HG03565 (cell line): ENCODE measurements at regions not wholly inside any gene's neighbourhood (a gene's known extent, or its start where the extent isn't known, plus 50 kb on each side); places are given as distances from the start of the nearest gene placed in this dataset.

Experiments used
- ATAC-seq: cut with Tn5 transposase; IDR thresholded peaks from one replicate; pipeline ENCODE4 v1.9.1; 2021; ENCODE audit warnings: mild to moderate bottlenecking, moderate library complexity; ENCODE audit not compliant: unreplicated experiment

DNA sequence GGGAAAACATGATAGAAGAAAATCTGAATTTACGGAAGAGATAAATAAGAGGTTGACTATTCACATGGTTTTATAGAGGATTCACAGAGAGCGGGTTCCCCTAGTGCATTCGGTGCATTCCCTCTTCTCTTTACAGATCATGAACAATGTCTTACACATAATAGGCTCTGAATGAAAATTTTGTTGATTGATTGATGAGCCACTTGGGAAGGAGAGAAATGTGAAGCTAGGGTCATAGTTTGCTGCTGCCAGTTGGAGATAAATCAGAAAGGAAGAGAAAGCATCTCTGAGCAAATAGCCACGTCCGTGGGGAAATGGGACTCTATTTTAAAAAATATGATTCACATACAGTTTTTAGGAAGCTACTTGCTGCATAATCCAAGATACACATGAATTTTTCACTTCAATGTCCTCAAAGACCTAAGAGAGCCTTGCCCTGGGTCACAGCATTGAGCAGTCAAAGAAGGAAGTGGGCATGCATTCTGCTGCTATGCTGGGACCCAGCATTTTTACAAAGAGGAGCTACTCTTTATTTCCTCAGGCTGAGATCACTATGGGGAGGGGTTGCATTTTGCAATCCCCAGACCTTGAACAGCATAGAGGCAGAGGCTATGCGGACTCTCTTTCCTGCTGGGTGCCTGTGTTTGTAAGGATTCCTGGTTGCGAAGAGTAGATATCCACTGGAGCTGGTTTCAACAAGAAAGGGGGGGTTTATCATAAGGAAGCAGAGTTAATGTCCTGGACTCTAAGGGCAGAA is 395.3 kb downstream of the TSN start:
- no peak for ATAC-seq

DNA sequence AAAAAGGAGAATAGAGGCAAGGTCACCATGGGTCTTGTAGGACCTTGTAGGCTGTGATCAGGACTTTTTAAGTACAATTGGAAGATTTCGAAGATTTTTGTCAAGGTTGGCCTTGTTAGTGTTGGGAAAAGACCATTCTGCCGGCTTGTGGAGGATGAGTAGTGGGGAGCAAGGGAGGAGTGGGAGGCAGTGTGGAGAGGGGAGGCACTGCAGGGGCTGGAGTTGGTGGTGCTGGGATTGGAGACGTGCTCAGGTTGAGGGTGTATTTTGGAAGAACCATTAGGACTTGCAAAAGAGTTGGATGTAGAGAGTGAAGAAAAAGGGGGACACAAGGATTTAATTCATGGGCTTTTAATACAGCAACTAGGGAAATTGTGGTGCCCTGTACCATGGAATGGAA is 397.1 kb downstream of the TSN start:
- no peak for ATAC-seq

DNA sequence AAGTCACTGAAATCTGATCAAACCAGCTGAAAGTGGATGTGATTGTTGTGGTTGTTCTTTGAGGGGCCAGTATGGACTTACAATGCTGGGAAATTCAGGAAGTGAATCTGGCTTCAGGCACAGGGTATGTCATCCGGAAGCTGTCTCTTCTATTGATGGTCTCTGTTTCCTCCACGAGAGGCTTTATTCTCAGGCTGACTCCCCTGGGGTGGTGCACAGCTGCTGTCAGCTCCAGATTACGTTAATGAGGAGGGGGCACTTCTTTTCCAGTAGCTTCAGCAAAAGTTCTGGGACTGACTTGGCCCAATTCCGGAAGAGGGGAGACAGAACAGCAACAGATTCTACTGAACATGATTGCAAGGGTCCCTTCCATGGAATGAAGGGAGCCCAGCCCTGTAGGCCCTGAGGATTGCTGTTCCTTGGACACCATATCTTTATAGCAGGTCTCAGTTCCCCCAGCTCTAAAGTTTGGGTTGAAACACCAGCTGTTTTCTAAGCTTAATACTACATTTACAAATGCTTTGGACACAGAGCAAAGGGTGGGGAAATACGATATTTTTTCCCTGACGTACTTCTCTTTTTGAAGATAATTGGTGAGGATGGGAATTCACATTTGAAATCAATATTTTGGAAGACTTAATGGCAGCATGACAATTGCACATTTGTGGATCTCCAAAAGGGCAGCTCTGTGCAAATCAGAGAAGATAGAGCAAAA is 400.9 kb downstream of the TSN start:
- no peak for ATAC-seq

DNA sequence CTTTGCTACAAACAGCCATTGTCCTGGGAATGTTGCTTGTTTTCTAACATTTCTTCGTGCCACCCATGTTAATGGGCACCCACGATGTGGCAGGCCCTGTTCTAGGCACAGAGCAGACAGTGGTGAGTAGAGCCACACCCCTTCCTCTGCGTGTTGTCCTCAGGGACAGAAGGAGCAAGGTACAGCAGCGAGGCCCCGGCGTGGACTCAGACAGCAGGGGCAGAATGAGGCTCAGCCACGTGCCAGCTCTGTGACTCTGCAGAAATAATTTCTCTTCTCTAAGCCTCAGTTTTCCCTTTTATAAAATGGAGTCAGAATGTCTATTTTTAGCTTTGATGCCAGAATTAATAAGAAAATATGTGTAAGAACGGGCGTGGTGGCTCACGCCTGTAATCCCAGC is 401.7 kb downstream of the TSN start:
- no peak for ATAC-seq

DNA sequence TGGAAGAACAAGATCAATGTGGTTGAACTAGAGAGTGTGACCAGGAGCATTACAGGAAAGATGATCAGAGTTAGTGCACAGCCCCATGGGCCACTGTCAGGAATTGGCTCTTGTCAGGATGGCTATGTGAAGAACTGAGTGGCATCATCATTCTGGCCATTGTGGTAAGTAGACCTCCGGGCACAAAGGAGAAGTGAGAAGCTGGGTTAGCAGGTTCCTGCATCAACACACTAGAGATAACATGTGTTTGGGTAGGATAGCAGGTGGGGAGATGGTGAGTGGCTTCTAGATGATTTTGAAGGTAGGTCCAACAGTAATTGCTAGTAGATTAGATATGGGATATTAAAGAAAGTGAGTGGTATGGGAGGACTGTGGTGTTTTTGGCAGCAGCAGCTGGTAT is 408.2 kb downstream of the TSN start:
- ATAC-seq, result no peak

DNA sequence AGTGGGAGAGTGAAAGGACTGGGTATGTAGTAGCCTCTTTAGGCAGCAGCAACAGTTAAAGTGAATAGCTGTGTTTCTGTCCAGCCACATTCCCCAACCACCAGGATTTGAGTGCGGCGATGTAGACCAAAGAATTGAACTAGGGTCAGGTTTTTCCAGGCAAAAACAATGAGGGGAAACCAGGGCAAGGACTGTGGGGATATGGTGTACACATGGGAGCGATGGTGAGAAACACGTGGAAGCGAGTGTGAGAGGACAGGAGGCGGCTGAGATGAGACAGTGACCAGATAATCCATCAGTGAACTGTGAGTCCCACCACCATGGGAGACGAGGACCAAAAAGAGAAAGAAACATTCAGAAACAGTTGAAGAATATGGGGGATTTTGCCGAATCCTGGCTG is 409.5 kb downstream of the TSN start:
- ATAC-seq, result no peak

DNA sequence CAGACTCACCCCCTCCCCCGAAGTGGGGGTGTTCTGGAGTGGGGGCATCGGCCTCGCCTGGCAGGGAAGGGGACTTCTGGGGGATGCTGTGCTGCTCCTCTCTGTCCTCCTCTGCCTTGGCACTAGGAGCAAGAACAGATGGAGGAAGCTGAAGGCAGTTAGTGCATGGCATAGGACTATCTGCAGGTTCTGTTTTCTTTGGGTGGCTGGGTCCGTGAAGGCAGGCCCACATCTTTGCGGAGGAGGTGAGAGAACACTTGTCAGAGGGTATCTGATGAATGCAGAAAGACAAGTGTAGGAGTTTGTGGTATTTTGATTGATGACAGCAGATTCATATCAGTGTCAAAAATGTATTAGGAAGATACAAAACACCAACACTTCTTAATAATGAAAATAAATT is 411.4 kb downstream of the TSN start:
- no peak for ATAC-seq

DNA sequence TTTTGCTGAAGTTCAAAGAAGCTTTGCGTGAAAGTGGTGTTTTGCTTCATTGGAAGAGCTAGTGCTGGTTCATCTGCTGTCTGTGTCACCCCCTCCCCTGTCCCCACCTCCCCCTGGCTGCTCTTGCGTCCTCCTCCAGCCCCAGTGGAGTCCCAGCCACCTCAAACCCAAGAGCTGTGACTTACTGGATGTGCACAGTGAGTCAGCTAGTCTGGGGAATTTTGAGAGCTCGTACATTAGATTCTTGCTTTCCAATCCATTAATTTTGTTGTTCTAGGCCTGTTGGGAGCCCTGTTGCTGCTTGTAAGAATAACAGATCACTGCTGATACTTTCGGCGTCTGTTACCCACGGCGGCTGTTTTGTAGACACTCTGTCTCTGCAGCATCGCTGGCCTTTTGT is 412.1 kb downstream of the TSN start:
- ATAC-seq, result no peak

DNA sequence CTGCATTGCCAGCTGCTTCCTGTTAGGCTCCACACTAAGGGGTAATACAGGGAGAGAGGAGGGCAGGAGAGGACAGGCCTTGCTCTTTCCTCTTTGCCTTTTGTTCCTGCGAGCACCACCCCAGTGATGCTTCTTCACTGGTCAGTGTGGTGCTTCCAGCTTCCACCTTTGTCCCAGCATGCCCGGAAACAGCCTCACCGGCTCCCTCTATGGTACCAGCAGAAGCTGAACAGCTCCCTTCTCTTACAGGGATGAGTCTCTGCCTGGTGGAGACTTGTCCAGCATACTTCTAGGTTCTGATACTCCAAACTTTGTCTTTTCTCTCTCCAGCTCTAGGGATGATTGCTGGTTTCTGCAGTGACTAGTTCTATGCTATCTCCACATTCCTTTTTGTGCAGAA is 413.3 kb downstream of the TSN start:
- no peak for ATAC-seq

DNA sequence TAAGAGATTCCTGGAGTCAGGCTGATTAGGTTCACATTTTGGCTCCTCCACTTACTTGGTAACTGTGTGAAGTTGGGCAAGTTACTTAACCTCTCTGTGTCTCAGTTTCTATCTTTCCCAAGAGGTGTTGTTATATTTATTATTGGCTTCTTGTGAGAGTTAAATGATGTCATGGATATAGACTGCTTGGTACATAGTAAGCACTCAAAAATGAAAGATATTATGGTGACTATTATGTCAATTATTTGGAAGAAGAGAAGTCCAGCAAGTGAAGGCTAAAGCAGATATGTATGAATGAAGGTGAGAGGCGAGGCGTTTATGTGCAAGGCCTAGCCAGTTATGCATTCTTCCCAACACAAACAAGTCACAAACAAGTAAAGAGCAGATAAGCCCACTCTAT is 417.4 kb downstream of the TSN start:
- ATAC-seq, result no peak

DNA sequence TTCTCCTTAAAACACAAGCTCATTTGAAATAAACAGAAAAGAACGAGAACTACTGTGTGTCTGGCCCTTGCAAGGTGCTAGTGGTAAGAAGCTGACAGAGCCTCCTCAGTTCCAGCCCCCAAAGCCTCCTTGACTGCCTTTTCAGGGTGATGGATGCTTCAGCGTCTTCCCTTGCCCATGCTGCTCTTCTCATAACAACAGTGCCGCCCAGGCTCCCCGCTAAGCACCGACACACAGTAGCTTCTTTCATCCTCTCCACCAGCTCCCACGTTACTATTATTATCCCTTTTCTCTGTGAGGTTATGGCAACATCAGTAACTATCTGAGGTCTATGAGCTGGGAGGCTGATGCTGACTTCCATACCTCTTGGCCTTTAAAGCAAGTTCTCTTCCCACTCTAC is 418.6 kb downstream of the TSN start:
- no peak for ATAC-seq

DNA sequence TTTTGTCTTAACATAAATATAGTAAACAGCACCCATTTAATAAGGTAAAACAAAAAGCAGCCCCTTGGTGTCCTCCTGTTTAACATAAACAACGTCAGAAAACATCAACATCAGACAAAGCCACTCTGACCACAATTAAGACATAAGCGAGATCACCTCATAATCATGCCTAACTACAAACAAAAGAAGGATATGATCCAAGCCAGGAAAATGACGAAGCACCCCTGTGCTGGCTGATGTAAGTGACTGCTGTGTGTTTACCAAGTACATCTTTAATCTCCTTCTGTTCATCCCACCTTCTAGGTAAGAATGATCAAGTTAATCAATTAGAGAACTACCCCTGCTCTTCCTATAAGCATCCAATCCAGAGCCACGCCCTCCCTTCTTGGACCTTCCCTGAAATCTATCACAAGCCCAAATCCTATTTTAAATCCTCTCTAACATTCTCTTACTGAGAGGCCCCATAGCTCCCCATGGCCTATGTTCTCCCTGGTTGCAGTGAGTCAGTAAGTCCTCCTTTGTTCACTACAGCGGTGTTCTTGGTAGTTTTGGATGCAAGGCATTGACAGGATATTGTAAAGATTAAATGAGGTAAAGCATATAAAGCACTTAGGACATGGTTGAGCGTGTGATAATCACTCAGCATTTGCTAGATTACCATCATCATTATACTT is 424.2 kb downstream of the TSN start:
- no peak for ATAC-seq

DNA sequence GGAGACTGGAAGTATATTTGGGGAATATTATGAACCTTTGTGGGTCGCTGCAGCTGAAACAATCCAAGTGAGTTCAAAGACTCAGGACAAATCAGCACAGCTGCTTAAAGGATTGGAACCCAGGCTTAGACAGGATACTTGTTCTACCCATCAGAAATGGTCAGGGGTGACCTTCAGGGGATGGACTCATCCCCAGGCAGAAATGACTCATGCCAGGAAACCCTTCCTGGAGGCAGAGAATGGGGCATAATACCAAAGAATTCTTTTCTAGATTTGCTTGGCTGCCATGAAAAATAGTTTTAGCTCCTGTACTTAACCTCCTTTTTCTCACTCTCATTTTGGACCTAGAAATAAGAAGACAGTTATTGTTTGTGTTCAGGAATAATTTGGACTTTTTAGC is 425.5 kb downstream of the TSN start:
- no peak for ATAC-seq

DNA sequence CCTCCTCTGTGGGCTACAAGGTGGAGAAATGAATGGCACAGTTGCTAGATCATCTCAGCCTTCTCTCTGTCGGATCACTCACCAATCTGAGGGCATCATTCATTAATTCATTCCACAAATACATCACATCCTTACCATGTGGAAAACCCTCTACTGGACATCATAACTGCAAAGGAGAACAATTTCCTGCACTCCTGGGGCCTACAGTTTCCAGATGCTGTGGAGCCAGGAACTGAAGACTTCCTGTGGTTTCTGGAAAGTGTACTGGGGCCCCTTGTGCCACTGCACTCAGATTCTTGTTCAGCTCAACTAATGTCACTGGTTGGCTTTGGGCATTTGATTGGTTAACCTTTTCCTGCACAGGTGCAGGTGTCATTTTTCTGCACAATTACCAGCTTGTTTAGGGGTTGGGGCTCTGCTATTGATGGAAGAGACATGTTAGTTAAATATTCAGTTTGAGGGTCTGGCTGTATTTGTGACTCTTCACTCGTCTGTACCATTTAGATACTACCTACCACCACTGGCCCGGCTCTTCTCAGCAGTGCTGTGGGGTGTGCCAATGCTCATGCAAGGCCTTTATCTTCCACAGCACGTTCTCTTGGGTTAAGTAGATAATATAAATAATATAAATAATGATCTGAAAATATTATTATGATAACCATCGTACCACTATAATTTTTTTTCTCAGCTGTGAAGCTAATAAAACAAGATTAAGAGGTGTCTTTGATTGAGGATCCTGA is 427.3 kb downstream of the TSN start:
- ATAC-seq, result no peak

DNA sequence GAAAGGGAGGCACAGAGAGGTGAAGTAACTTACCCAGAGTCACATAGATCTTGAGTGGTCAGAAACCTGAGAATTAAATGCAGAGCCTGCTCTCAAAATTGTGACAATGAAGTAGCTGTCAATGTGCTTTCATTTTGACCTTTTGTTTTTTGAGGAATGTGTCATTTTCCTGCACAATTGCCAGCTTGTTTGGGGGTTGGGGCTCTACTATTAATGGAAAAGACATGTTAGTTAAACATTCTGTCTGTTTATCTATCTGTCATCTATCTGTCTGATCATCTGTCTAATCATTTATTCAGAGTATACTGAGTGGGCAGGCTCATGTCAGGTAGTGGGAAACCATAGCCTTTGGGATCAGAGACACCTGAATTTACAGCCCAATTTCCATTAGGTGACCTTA is 428.4 kb downstream of the TSN start:
- no peak for ATAC-seq

DNA sequence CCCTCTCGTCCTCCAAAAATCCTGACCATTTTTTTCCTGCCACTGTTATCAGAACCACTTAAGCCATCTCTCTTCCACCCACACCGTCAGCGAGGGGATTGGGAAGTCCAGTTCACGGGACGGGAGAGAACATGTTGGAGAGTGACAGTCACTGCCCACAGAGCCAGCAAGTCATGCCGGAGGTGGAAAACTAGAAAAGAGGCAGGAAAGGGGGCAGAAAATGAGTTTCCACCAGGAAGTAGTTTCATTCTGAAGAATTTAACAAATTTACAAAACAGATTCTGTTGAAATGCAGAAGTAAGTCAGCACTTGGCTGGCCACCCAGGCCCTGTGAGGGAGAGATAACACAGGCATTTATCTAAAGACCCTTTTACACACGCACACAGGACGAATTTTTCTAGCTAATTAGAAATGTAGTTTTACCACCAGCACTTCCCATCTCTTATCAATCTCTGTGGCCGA is 431.3 kb downstream of the TSN start:
- ATAC-seq, result no peak

DNA sequence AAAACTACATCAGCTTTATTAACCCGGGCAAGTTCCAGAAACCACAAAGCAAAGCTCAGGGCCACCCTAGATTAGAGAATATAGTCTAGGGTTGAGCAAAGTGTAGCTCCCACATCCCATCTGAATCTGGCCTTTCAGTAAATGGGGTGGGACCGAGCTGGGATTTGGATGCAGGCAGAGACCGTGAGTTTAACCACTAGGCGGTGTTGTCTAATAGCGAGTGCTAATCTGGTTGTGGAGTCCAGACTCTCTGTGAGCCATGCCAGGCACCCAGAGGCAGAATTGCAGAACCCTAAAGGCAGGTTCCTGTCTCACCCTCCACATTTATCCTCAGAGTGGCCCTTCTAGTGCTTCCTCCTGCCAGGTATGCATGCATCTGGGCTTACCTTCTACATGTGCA is 435.9 kb downstream of the TSN start:
- ATAC-seq, result no peak

DNA sequence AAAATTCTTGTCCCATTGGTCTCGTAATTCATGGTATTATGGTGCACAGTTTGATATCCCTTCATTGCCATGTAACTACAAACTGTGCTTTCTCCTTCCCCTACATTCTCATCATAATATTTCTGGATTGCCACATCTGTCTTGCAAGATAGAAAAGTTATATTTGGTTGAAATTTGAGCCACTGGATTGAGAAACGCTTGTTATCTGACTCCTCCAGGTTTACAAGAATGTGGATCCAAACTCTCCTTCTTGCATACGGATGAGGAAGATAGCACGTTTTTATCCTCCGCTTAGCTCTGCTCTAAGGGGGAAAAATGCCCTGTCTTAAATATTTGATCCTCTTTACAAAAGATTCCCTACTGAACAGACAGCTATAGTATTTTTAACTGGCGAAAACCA is 438.2 kb downstream of the TSN start:
- ATAC-seq, result no peak

DNA sequence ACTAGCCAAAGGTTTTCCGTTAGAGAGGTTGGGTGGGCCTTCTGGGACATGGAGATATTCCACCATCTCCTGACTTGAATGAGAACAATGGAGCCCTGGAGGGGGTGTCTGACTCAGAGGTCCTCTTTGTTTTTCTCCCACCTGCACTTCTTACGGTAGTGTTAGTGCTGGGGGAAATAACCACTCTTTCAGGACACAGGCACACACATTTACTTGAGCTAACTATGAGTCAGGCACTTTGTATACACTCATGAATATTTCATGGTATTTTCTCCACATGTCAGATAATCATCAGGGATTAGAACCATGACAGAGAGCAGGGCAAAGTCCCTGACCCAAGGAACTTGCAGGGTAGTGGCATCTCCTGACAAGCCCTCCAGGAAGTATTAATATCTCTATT is 439.1 kb downstream of the TSN start:
- ATAC-seq, result no peak

DNA sequence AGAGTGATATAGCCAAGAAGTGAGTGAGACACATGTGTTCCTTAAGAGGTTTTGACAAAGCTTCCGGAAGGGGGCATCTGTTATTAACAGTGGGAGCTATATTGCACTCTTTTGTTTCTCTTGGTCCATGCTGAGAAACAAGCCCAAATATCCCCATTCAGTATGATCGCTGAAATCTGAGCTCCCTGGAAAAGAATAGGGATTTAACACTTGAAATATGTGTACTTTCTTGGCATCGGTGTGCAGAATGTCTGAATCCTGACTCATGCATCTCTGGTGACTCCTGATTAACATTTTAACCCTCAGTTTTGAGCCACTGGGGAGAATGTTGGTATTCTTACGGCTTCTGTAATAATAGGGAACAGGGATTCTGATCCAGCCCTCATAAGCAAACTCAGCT is 448.1 kb downstream of the TSN start:
- ATAC-seq, result no peak

DNA sequence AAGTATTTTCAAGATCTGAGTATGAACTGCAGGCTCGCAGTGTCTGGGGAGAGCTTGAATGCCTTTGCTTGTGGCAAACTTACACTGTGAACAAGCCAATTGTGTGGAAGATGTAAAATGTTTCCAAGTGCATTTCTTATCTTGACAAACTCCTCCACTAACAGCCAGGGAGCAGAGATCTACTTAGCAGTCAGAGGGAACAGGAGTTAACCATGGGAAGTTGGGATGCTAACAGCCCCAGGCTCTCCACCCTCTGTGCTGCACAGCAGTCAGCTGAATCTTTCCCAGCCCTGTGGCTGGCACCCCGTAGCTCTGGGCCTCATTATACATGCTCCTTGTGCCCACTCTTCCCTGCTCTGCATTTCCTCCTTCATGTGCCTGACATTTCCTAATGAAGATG is 450.2 kb downstream of the TSN start:
- ATAC-seq, result no peak
